Calu3 (cell line): ENCODE measurements at regions not wholly inside any gene's neighbourhood (a gene's known extent, or its start where the extent isn't known, plus 50 kb on each side); places are given as distances from the start of the nearest gene placed in this dataset.

Experiments
- BruUV-seq: library from RNA; stranded (reverse); fragments of 400-500 nt; replicated peaks from 2 replicates; lab custom pipeline; 2021; lab: Mats Ljungman, UMichigan
- CTCF ChIA-PET: fragments of 300-600 bp; sonication (Branson Sonifier 250); formaldehyde crosslinking; loops from one replicate; lab custom pipeline; 2022; ENCODE audit warnings: antibody characterized with exemption; lab: Charles Lee
- DNase-seq: peaks from one replicate; pipeline ENCODE4 v3.0.0; 2022
- H3K27ac Mint-ChIP-seq: one replicate; pipeline ENCODE4 v1.8.0; 2022; ENCODE audit warnings: mixed read lengths; ENCODE audit not compliant: unreplicated experiment
- H3K27me3 Mint-ChIP-seq: one replicate; pipeline ENCODE4 v1.8.0; 2022; ENCODE audit warnings: mixed read lengths; ENCODE audit not compliant: unreplicated experiment
- H3K36me3 Mint-ChIP-seq: one replicate; pipeline ENCODE4 v1.8.0; 2022; ENCODE audit warnings: mild to moderate bottlenecking, moderate library complexity, mixed read lengths; ENCODE audit not compliant: insufficient read depth, unreplicated experiment
- H3K4me1 Mint-ChIP-seq: one replicate; pipeline ENCODE4 v1.8.0; 2022; ENCODE audit warnings: mild to moderate bottlenecking, low read depth, mixed read lengths; ENCODE audit not compliant: unreplicated experiment
- H3K4me3 Mint-ChIP-seq: one replicate; pipeline ENCODE4 v1.8.0; 2022; ENCODE audit warnings: mild to moderate bottlenecking, low read depth, moderate library complexity, mixed read lengths; ENCODE audit not compliant: unreplicated experiment
- H3K9me3 Mint-ChIP-seq: one replicate; pipeline ENCODE4 v1.8.0; 2022; ENCODE audit warnings: low read depth, mixed read lengths; ENCODE audit not compliant: unreplicated experiment
- CTCF ChIP-seq: fragments of 200-600 bp; IDR thresholded peaks from one replicate; pipeline ENCODE4 v1.8.0; 2022; ENCODE audit warnings: antibody characterized with exemption; ENCODE audit not compliant: unreplicated experiment
- intact Hi-C: fragments of 100-400 bp; cut with micrococcal nuclease; formaldehyde crosslinking; loops from one replicate; pipeline ENCODE4 v1.10.0; 2022; ENCODE audit not compliant: unreplicated experiment

GRCh38 chr4:53682196-53682595 lies 90.9 kb upstream of the LNX1 start:
- Mint-ChIP-seq H3K9me3 (peaks cover 3% of the 10 kb centered on the region), H3K4me1 (no peaks in the 10 kb centered on the region), H3K27me3 (peaks cover 55% of the 10 kb centered on the region), H3K36me3 (no peaks in the 10 kb centered on the region), H3K27ac (no peak overlapping the region), H3K4me3 (no peak overlapping the region)
- CTCF ChIA-PET = no interaction called here
- intact Hi-C loops = no loop called here
- no TSS peak for BruUV-seq
- TF ChIP-seq CTCF = no peak
- DNase-seq = no peak

- peaks cover 3% of the 10 kb centered on the region for H3K9me3 Mint-ChIP-seq
- no TSS peak for BruUV-seq
- DNase-seq = no peak
- H3K36me3 Mint-ChIP-seq = no peaks in the 10 kb centered on the region
- H3K4me1 Mint-ChIP-seq = no peaks in the 10 kb centered on the region
- H3K27ac Mint-ChIP-seq = no peak overlapping the region
- CTCF ChIA-PET = no interaction called here
- H3K27me3 Mint-ChIP-seq = peaks cover 43% of the 10 kb centered on the region
- no peak for TF ChIP-seq CTCF
- H3K4me3 Mint-ChIP-seq = no peak overlapping the region
- intact Hi-C loops = no loop called here
Measured at GRCh38 chr4:53680598-53680997, 89.3 kb upstream of the LNX1 start.

GRCh38 chr4:53680168-53680567 lies 88.9 kb upstream of the LNX1 start:
- no peak for TF ChIP-seq CTCF

GRCh38 chr4:53676402-53676871 lies 85.2 kb upstream of the LNX1 start:
- CTCF ChIA-PET = no interaction called here
- Mint-ChIP-seq H3K4me3 (no peak overlapping the region), H3K9me3 (peaks cover 3% of the 10 kb centered on the region), H3K36me3 (no peaks in the 10 kb centered on the region), H3K27ac (no peak overlapping the region), H3K4me1 (no peaks in the 10 kb centered on the region), H3K27me3 (peaks cover 16% of the 10 kb centered on the region)
- intact Hi-C loops = no loop called here
- TF ChIP-seq CTCF = no peak
- no peak for DNase-seq
- no TSS peak for BruUV-seq

More at GRCh38 chr4:53680168-53680567, 88.9 kb upstream of the LNX1 start:
- peaks cover 3% of the 10 kb centered on the region for H3K9me3 Mint-ChIP-seq
- H3K4me1 Mint-ChIP-seq = no peaks in the 10 kb centered on the region
- H3K27ac Mint-ChIP-seq = no peak overlapping the region
- intact Hi-C loops = no loop called here
- DNase-seq = no peak
- no peak overlapping the region for H3K4me3 Mint-ChIP-seq
- H3K36me3 Mint-ChIP-seq = no peaks in the 10 kb centered on the region
- no TSS peak for BruUV-seq
- peaks cover 43% of the 10 kb centered on the region for H3K27me3 Mint-ChIP-seq
- CTCF ChIA-PET = no interaction called here
